RPMI8226 (cell line): ENCODE measurements at regions not wholly inside any gene's neighbourhood (a gene's known extent, or its start where the extent isn't known, plus 50 kb on each side); places are given as distances from the start of the nearest gene placed in this dataset.

ENCODE experiments used
- DNase-seq: peaks from one replicate; pipeline ENCODE4 v3.0.0-alpha.2; 2015

DNA sequence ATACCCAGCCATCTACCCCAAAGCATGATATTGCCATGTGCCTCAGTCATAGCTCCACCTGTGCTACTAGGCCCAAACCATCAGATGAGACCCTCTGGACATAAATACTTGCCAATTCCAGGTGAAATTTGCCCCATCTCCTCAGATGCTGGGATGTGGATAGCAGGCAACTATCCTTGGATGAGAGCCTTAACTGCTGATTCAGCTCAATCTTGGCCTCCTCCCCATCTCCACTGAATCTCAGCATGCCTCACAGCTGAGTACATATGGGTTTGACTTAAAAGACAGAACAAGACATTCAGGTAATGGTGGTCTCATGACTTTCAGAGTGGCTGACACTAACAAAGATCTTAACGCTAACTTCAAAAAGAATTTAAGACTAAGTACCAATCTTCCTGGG is 50.8 kb upstream of the KLHL13 start:
- DNase-seq = no peak

DNA sequence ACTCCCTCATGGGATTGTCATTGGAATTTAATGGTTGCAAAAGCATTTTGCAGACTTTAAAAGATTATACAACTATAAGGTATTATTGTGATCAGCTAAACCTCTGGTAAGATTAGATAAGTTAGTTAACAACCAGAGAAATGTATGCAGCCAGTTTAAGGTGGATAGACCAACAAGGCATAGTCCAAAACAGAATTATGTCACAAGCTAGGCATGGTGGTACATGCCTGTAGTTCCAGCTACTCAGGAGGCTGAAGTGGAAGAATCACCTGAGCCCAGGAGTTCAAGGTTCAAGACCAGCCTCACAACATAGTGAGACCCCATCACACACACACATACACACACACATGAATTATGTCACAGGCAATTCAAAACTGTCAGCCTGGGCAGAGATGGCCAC is 54.7 kb upstream of the KLHL13 start:
- DNase-seq = no peak

DNA sequence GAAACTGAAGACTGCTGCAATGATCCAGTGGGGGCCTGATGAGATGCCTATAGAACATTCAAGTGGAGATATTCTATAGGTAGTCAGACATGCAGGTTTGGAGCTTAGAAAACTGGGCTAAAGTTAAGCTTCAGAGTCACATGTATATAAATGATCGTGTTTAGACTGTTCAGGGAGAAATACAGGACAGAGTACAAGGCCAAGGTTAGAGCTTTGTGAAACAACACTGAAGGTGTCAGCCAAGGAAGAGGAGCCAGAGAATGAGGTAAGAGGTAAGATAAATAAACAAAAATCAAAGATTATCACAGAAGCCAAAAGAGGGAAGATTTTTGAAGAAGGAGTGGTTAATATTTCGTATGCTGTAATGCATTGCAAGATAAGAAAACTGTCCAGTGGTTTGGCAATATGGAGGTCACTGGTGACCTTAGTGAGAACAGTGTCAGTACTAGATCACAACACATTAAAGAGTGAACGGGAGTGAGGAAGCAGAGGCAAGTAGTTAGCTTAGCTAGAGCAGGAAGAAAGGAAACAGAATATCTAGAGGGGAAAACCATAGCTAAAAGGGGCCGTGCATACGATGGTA is 58.0 kb upstream of the KLHL13 start:
- DNase-seq = no peak

GRCh38 chrX:118177708-118178107 is 61.1 kb upstream of the KLHL13 start:
- no peak for DNase-seq

DNA sequence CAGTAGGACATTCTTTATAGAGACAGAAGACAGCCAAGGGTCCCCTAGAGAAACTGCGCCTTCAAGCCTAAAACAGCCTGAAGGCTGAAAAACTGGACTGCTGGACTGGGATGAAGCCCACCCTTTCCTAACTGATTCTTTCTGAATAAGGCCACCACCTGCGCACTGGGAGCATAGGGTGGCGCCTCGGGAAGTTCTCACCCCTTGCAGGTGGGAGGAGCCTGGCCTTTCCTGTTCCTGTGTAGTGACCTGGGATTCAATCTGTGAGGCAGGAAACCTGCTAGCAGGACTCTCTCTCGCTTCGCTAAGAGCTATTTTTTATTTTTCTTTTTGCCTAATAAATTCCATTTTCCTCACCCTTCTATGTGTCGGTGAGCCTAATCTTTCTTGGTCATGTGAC is 61.8 kb upstream of the KLHL13 start:
- no peak for DNase-seq

- no peak for DNase-seq
Observed at GRCh38 chrX:118179161-118179560, 62.6 kb upstream of the KLHL13 start.

GRCh38 chrX:118179718-118180117 is 63.1 kb upstream of the KLHL13 start:
- no peak for DNase-seq

DNA sequence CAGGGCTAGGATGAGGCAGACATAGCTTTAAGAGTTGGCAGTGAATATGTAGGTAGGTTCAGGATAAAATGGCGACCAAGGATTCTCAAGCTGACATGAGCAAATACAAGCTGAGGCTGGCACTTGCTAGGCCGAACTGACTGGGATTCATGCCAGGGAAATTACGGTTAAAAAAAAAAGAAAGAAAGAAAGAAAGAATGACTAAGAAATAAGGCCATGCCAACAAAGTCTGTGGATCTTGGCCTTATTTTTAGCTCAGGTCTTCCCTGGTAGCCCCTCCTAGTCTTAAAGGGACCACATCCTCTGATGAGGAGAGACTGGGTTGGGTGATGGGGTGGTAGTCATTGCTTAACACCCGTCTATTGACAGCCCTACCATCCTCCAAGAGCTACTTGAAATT is 64.4 kb upstream of the KLHL13 start:
- no peak for DNase-seq

- no peak for DNase-seq
Observed at GRCh38 chrX:118182025-118182424, 65.4 kb upstream of the KLHL13 start.

DNA sequence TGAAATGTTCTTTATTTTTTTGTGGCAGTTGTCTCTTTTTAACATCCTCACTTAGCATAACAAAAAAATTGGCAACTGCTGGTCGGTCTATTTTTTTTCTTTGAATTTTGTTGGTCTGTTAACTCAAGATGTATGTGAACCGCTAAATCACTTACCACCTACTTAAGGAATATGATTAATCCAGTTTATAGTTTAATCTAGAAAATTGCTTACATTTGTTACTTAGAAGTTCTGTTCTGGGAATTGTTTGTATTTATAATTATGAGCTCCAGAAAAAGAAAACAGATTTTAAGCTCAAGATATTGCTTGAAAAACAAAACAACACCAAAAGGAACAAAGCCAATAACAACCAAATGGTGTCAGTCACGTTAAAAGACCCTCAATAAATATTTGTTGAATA is 66.1 kb upstream of the KLHL13 start:
- no peak for DNase-seq

DNA sequence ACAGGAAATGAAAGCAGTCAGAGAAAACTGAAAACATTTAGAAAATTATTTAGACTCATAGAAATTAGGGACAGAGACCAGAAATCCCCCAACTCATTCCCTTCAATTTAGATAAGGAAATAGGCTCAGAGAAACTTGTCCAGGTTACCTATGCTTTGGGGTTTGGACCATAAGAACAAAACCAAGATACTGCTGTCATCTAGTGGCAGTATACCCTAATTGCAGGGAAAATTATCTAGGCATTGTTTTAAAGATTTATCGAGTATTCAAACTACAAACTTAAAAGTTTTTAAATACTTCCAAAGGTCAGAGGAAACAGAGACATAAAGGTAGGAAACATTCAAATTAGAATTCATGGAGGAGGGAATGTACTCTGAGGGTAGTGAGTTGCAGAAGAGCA is 67.0 kb upstream of the KLHL13 start:
- DNase-seq = no peak

DNA sequence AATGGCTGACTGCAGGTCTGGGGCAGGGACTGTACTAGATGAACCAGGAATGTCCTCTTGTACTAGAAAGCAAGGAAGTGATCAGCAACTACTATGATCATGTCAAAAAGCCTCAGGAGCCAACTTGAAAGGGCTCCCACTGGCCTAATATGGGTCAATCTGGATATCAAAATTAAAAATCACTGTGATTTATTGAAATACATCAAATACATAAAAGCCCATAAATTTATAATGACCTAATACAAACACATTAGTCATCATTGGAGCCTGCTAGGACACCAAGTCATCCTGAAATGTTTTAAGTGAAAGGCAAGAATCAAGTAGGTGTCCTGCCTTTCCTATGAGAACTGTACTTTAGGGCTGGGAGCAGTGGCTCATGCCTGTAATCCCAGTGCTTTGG is 70.5 kb upstream of the KLHL13 start:
- no peak for DNase-seq

- no peak for DNase-seq
Observed at GRCh38 chrX:118189000-118189399, 72.4 kb upstream of the KLHL13 start.

DNA sequence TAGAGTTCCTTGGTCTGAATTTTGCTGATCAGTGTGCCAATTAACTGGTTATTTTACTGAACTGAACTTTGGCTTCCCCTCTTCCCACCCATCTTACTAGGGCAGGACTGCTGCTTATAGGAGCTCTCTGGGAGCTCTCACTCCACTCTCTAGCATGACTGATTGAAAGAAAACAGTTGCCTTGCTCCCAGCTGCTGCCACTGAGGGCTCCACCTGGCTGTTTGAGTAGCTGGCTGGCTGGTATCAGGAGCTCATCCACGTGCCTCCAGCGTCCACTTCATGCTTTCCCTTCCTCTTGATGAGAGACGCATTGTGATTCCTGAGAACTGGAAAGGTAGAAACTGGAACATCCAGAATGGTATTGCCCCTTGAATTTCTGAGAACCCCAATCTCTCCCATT is 73.0 kb upstream of the KLHL13 start:
- no peak for DNase-seq

DNA sequence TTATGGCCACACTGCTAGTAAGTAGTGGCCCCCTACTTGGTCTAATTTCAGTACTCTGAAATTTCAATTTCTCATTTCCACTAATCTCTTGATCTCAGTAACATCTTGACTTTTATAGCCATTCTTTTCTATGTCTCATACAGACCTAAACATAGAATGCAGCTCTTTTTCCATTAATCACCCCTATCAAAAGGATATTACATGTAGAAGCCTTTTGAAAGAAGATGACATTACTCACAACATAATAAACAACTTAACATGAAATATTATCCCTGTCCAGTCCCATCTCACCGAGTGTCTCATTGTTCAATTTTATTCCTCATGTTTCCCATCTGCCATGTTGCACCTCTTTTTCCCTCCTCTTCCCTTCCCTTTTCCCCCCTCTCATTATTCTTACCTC is 81.1 kb upstream of the KLHL13 start:
- no peak for DNase-seq

GRCh38 chrX:118198577-118198976 is 82.0 kb upstream of the KLHL13 start:
- DNase-seq = no peak

GRCh38 chrX:118199997-118200396 is 83.4 kb upstream of the KLHL13 start:
- no peak for DNase-seq

DNA sequence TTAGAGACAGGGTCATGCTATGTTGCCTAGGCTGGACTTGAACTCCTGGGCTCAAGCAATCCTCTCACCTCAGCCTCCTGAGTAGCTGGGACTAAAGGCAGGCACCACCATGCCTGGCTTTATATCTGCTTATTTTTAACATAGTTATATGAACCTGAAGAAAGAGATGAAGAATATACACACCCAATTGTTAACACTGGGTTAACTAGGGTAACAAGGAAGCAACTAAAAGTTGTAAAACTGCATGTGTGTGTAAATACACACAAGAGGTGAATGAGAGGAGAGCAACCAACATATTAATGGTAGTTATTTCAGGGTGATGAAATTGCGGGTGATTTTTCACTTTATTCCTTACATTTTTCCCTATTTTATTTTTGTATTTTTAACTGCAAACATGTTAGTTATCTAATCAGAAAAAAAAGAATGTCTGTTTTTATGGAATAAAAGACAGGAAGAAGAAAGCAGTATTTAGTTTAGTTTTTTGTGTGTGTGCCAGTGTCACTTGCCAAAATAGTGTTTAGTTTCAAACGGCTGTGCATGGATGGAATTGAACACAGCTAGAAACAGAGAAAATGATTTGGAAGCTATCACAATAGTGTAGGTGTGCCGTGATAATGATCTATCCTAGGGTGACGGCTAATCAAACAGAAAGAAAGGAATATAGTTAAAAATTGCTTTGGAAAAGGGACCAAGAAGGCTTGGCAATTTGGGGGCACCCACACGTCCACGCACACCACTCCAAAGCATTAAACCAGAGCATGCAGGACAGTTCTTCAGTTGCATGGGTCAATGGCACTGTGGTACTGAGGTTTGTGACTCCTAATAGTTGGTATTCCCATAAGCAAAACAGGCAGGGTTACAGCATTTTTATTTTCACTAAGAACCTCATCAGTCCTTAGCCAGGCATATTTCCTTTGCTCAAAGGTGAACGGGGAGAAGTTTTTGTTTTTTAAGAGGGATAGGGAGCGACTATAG is 89.1 kb upstream of the KLHL13 start:
- no peak for DNase-seq

DNA sequence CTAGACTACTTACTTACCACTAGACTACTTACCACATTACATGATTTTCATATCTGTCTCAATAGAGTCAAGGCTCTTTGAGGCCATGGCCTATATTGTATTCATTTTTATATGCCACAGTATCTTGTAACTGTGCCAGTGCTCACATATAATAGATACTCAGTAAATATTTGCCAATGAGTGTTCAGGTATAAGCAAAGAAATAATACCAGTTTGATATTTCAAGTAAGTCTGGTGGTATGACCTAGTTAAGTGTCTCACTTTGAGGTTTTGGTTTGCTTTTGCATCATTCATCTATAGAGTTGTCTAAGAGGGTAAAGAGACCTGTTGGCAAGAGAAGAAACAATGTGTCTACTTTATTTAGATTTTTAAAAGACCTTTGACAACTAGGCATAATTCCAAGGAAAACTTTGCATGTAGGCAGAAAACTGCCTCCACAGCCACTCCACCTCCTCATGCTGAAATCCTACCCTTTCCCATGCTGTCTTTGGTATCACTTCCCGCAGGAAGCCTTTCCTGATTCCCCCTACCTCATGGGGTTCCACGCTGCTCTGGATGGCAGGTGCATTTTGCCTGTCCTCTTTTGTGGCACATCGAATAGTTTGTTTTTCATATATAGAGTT is 91.3 kb upstream of the KLHL13 start:
- DNase-seq = no peak

DNA sequence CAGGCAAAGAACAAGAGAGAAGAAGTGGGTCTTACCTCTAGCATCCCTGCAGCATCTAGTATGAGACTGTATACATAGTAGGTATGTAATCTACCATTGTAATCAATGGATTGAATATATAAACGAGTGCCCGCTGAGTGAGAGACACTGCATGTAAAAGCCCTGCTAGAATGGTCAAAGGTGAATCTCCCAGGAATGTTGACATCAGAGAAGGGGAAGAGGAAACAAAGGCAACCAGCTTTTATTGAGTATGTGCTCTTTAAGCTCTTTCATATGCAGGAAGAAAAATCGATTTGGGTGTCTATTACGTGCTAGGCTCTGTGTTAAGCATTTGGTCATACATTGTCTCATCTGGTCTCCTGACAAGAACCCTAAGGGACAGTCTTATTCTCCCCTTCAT is 91.9 kb upstream of the KLHL13 start:
- no peak for DNase-seq

DNA sequence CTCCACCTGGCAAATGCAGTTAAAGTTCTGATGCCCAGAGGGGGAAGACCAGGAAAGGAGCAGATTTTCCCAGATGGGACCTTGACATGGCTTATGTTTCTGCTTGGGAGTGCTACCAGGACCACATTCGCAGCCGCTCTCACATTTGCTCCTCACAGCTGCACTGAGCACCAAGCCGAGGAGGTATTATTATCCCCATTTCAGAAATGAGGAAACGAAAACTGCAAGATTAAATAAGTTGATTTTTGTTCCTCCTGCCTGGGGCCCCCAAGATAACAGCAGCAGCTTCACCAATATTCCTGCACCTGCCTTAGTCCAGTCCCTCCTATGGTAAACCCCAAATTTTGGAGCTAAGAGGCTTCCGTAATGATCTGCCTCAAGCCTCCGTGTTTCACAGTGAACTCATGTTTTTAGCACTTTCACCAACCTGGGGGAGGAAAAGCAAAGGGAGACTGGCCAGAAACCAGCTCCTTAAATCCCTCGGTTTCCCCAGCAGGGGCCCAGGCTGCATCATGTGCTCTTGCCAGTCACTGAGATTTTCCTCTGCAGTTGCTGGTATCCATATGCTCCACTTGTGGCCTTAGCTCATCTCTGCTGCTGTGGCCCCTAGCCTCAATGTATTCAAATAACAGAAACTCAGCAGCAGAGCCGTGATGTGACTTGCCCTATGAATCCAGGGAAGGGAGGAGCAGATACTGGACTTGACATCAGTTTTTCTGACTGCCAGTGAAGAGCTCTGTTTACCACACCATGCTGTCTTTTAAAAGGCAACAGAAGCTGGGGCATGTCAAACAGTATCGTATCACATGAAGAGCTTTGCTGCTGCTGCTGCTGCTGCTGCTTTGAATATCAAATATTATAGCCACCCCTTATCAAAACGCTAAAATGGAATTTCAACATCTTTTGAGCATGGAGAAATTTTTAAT is 95.5 kb upstream of the KLHL13 start:
- peak; percentile 25 for DNase-seq

DNA sequence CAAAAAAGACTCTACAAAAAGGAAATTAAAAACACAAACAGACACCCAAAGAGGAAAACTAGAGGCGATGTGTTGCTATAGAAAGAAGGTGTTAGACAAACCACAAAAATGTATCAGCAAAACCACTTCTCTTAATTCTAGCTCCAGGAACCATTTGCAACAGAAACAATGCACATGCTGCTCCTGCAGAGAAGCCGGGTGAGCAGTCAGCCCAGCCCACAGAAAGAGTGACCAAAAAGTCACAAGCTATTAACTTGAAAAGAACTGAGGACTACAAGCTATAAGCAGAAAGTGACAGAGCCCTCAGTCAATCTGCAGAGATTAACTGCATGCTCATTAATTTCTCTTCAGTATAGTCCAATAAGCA is 96.2 kb upstream of the KLHL13 start:
- DNase-seq = peak; percentile 58

DNA sequence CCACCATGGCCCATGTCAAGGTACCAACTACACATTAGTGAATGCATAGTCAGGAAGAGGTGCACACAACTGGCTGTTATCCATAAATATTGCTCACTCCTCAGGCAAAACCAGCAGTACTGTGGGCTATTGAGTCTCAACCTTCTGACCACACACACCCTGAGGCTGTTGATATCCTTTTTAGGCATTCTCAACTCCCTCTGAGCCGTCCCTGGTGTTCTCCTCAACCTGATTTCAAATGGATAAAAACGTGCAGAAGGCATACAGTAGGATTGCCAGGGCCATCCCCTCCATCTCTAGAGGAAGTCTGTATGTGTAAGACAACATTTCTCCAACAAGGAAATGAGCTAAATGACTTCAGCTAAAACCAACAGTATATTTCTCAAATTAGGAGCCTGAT is 98.7 kb upstream of the KLHL13 start:
- no peak for DNase-seq
